ENCODE measurements at regions not wholly inside any gene's neighbourhood (a gene's known extent, or its start where the extent isn't known, plus 50 kb on each side); places are given as distances from the start of the nearest gene placed in this dataset.
"Not testable (repeated sequence)": the region's sequence is repeated elsewhere in the genome, so short reads cannot be mapped to it uniquely, and the experiment has no call there.

DNA sequence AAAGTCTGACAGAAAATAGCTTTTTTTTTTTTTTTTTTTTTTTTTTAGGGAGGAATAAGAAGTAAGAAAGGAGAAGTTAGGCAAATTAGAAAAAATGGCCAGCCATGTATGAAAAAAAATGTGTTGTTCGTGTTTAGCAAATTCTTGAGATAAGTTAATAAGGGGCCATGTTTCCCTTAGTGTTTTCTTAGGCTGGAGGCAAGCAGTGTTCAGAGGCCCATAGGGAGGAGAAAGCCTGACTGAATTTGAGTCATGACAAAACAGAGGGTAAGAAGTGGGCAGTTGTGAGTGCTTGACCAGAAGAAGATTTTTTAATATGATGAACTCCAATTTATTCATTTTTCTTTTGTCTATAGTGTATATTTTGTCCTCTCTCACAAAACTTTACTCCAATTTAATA is 766.4 kb downstream of the FAM181B start:
- DNase-seq: no peak

DNA sequence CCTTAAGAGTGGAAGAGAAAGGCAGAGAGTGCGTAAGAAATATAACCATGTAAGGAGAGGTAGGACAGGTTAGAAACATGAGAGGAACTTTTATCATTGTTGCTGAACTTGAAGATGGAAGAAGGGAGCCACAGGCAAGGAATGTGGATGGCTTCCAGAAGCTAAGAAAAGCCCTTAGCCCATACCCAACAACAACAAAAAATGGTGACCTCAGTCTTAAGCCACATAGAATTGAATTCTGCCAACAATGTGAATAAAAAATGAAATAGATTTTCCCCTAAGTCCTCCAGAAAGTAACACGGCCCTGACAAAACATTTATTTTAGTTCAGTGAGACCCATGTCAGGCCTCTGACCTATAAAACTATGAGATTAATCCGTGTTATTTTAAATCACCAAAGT is 767.3 kb downstream of the FAM181B start:
- no peak for DNase-seq

GRCh38 chr11:81963018-81963417 is 770.6 kb downstream of the FAM181B start:
- no peak for DNase-seq

- DNase-seq: no peak
These were observed 773.2 kb downstream of the FAM181B start for GRCh38 chr11:81960443-81960842.

DNA sequence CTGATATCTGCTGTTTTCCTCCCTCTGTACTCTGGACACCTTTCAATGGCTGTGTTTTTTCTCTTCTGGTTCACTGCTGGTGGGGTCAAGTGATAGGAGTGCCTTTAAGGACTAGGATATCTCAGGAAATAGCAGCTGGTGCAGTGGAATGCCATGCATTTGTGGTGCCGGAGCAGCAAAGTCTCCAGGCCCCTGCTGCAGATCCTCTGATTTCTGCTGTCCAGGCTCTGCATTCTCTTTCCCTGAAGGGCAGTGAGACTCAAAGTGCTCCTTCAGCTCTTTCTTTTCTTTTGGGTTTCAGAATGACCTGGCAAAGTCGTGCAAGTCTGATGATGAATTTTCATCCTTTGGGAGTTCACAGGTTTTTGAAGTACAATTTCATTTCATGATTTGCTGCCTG is 774.3 kb downstream of the FAM181B start:
- no peak for DNase-seq

GRCh38 chr11:81954301-81954700 is 779.4 kb downstream of the FAM181B start:
- not testable (repeated sequence) for DNase-seq

DNA sequence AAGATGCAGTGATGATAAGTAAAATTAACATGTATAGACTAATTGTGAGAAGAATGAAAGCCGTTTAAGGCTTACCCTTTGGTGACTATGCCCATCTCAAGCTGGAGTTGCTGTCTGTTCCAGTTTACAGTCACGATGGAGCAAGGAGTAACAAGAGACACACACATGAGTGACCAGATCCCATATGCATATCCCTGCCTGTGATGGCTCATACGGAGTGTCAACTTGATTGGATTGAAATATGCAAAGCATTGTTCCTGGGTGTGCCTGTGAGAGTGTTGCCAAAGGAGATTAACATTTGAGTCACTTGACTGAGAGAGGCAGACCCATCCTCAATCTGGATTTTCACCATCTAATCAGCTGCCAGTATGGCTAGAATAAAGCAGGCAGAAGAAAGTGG is 786.8 kb downstream of the FAM181B start:
- no peak for DNase-seq

DNA sequence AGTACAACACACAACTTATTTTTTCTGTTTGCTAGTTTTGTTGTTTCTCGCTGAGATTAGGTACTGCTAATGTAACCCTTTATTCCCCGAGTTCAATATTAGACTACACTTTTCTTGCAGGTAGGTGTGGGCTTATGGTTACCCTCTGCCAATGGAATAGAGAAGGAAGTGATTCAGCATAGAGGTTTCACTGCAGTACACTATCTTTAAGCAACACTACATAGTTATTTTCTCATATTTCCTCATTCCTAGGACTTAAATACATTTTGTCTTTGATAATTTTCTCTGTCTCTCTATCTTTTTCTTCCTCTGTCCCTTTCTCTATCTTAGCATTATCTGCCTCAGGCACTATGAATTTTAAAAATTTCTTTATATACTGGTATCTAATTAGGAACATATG is 791.0 kb downstream of the FAM181B start:
- no peak for DNase-seq

GRCh38 chr11:81941998-81942397 is 791.7 kb downstream of the FAM181B start:
- DNase-seq: no peak

DNA sequence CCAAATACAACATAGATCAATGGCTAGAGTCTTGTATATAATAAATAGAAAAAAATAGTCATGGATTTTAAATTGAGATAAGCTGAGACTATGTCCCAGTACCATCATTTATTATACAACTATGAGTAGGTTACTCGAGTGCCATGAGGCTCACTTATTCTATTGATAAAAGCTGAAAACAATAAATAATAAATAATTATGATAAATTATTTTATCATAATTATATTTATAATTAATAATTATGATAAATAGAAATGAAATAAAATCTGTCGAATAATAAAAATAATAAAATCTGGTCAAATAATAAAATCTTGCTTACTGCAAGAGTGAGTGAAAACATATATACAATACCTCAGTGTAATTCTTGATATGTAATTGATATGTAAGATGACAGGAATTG is 801.4 kb downstream of the FAM181B start:
- no peak for DNase-seq

GRCh38 chr11:81920205-81920604 is 813.5 kb downstream of the FAM181B start:
- no peak for DNase-seq

DNA sequence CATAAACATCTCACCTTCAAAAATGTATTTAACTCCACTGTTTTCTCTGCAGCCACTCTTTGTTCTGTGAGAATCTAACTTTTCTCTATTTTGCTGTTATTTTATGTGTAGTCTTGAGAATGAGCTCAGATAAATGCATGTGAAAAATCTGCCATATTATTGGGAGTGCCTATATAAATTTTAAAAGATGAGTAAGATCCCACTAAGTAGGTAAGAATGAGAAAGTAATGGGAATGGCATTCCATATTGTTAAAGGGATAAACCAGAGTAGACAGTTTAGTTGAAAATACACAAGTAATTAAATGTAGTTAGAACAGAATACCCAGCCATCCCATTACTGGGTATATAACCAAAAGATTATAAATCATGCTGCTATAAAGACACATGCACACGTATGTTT is 817.2 kb downstream of the FAM181B start:
- no peak for DNase-seq

DNA sequence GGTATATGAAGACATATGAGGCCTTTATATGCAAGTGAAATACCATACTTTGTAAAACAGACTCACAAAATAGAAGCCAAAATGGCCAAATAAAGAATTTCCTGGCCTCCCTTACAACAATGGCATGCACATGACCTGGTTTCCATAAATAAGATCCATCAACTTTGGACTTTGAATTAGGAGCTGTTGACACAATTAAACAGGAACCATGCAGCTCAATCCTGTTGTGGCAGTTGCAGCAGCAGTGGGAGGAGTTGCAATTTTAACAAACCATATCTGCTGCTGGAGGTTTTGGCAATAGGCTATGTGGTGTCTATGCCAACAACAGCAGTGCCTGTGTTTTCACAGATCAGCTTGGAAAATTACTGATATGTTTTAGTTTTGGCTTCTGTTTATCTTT is 818.6 kb downstream of the FAM181B start:
- no peak for DNase-seq

DNA sequence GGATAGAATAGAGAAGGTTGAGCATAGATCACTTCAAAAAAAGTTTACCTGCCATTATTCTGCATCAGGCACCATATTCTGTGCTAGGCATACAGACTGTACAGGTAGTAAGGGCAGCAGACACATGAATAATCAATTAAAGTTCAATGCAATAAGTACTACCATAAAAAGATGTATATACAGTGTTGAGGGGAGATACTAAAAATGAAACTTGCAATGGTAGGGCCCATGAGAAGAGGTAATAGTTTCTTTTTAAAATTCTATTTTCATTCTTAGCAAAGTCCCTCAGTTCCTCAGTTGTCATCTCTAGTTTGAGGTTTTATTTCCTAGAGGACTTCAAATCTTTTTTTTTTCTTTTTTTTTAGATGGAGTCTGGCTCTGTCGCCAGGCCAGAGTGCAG is 819.9 kb downstream of the FAM181B start:
- no peak for DNase-seq

DNA sequence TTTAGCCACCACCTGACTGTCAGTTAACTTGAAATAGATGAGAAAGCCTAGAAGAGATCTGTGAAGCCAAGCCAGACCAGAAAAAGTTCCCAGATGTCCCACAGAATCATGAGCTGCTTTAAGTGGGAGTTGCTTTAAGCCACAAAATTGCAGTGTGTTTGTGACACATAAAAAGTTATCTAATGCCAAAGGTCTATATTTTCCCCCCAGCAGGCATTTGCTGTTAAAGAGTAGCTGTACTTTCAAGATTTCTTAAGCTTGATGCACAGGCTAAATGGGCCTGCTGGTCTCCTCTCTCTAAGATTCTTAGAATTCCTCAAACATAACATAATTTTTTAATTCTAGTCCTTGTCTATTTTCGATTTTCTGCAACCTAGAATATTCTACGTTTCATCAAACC is 825.7 kb downstream of the FAM181B start:
- DNase-seq: no peak

DNA sequence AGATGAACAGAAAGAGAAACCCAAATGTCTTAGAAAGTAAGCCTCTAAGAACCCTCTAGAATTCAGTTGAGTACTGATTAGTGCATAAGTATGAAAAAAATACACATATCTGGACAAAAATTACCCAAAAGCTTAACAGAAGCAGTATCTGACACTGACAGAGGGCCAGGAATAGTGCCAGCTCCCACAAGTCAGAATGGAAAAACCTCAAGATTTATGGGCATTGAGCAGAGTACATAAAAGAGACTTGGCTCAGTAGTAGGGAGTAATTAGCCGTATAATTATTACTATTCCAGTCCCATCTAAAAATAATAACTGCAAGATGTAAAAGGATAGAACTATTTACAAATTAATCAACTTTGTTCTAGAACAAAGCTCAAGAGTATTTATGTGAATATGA is 834.5 kb downstream of the FAM181B start:
- no peak for DNase-seq

DNA sequence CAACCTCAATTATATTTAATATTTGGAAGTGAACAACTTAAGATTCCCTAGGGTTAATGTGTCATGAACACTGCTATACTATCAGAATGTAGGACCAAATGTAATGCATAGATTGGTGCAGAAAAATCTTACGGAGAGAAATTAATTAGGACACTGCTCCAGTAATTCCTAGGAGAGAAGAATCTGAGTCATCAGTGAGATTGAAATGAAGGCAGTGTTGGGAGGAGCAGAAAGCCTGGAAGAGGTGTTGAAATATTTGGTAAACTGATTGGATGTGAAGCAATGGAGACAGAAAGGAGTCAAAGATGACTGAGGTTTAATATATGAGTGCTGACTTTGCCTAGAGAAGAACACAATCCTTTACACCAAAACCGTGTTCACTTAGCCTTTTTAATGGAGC is 836.0 kb downstream of the FAM181B start:
- no peak for DNase-seq

GRCh38 chr11:81895258-81895657 is 838.4 kb downstream of the FAM181B start:
- DNase-seq: no peak

- DNase-seq: no peak
These were observed 840.7 kb downstream of the FAM181B start for GRCh38 chr11:81892770-81893635.

DNA sequence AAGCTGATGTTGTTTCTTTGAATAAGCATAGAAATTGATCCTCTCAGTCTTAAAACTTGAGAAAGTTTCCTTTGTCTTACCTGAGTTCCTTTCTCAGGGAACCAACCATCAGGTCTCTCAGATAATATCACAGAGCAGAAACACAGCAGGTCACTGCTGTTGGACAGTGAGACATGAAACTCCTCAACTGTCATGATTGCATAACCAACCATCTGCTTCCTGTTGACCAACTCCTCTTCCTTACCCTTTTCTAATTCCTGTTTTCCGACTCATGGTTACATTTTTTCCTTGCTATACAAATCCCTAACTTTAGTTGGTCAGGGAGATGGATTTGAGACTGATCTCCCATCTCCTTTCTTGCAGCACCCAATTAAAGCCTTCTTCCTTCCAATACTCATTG is 845.3 kb downstream of the FAM181B start:
- no peak for DNase-seq

DNA sequence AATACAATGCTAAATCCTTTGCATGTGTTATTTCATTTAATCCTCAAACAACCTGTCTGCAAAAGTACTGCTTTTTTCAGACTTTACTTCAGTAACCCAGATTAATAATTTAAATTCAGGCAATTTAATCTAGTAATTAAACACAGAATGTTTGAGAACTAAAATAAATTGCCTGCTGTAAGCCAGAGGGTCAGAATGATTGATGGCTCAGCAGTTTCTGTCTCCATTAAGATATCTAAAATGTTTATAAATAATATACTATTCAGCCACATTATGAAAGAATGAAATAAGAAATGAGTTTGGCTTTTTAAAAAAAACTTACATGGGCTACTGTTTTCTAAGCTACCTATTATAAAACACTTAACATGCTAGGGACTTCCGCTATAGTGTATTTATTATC is 846.0 kb downstream of the FAM181B start:
- no peak for DNase-seq

DNA sequence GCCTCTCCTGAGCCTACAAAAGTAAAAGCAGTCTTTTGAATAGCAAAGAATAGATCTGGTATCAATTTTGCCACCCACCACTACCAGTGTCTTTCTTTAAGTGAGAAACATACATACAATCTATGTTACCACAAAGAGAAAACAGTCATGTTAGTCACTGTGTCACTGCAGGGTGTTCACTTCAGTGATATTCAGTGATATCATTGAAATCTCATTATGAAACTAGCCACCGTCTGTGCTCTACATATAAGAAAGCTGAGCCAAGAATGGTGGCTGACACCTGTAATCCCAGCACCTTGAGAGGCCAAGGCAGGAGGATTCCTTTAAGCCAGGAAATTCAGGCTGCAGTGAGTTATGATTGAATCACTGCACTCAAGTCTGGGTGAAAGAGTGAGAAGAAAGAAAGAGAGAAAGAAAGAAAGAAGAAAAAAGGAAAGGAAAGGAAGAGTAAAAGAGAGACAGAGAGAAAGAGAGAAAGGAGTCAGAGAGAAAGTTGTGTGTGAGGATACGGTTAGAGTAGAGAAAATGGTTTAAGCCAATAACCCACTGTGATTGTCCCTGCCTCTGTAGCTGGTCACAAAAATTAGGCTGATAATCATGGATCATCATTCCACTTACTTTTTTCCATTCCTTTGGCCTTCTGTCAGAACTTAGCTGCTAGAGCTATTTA is 847.1 kb downstream of the FAM181B start:
- DNase-seq: no peak

GRCh38 chr11:81874635-81875034 is 859.0 kb downstream of the FAM181B start:
- DNase-seq: no peak

- no peak for DNase-seq
These were observed 862.8 kb downstream of the FAM181B start for GRCh38 chr11:81870815-81871214.

DNA sequence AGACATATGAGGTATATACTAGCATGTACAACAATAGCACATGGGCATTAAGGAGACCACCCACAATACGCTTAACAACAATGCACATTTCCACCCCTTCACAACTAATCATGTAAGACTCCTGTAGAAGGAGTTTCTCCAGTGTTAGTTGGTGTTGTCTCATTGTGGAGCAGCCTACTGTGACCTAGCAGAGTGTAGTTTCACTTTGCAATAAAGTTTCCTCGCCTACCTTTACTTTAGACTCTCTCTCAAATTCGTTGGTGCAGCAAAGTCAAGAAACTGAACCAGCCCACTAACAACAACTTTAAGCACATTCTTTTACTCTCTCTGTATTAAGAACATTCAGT is 863.6 kb downstream of the FAM181B start:
- no peak for DNase-seq

All from activated gamma-delta T cell (primary cell).